NCI-H1417 treated with DMSO at 0.1 percent for 48 hours (cell line): ENCODE measurements at regions not wholly inside any gene's neighbourhood (a gene's known extent, or its start where the extent isn't known, plus 50 kb on each side); places are given as distances from the start of the nearest gene placed in this dataset.
"Not testable (repeated sequence)": the region's sequence is repeated elsewhere in the genome, so short reads cannot be mapped to it uniquely, and the experiment has no call there.

Experiments
- DNase-seq: peaks from one replicate; lab custom pipeline; 2025; lab: John Stamatoyannopoulos, UW

DNA sequence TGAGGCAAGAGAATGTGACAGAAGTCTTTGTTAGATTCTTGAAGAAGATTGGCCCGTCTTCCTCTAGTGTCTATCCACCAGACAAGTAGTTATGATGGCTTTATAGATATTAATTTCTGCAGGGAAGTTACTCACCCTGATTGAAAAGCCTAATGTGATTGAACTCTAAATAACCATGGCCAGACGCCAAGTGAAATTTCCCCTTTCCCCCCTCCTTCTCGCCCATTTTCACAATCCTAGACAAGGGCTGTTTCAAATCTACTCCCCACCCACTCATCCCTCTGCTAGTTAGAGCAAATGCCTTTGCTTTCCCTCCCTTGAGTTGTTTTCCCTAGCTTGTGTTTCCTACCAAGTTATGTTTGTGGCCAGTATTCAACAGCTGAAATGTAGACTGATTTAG, 182.5 kb downstream of the TMEM167A start:
- DNase-seq = no peak

DNA sequence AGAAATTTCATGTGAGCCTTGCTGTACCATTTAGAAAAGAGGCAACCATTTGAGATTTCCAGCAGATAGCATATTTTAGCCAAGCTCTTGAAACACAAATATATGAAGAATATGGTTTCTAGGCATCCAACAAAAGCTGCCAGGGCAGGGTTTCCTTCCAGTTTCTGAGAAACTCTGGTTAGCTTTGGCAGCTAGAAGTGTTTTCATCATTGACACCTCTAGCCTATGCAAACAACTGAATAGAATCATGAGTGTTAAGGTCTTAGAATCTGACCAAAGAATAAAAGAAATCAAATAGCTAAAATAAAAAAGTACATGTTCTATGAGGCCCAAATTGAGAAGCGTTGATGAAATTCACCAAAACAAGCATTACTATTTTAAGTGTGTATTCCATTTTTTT, 188.1 kb downstream of the TMEM167A start:
- no peak for DNase-seq

DNA sequence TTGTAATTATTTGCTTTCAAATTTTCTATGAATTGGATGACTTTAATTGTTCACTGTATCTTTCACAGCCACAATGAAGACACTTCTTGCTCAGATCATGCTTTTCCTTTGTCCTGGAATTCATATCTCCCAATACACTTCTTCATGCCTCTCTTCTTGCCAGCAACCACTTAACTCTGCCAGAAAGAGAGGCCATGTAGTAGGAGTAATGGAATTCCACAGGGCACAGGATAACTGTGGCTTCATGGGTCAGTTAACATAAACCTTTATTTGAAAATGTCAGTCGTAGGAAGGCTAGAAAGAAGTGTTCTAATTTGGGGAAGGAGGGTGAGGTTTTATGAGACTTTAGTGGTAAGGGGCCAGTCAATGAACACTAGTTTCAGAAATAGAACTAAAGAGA, 190.3 kb downstream of the TMEM167A start:
- no peak for DNase-seq

DNA sequence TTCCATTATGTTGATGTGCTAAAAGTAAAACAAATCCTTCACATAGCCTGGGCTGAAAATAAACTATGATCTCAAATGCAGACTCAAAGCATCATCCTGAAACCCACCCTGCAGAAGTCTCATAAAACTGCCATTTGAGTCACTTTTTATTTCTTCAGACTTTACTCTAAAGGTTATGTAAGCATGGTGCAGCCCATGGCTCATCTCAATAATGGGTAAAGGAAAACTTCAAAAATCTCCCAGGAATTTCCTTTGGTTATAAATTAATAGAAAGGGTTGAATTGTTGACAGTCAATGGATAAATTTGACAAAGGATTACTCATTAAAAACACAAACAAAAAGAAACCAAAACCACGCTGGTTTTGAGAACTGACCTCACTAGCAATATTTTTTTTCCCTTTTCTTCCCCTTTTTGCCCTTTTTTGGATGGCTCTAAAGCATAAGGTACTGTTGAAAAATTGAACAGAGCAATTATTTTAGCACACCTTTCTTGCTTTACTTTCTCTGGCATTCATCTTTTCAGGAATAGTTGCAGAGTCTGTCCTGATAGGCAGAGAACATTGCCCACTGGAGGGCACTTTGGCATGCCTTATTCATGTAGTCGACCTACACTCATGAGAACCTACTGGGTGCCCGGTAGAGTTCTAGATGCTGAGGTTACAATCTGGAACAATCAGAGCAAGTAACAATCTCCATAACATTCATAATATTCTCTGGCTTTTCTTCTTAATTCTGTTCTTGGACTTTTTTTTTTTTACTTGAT, 191.4 kb downstream of the TMEM167A start:
- no peak for DNase-seq

DNA sequence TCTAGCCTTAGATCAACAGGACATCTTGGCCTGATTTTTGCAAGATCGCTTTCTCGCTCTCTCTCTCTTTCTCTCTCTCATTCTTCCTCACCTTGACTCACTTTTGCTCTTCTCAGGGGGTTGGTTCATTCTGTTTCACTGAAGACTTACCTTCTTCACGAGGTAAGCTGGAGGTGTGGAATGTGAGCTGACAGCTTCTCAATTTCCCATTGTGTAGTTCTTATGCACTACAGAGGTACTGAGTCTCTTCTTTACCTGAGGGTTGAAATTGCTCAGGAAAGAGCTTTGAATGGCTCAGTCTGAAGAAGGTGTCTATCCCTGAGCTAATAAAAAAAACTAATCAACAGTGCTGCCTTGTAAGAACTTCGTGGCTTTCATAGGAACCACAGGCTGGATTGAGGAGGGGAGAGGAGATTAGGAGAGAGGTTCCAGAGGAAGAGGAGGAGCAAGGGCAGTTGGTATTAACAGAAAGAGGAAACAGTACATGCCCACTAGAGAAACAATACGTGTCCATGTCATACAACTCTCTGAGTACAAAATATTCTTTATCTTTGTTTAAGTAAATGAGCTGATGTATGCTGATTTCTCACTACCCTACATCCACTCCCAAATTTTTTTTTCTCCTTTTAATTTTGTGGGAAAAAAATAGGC, 192.2 kb downstream of the TMEM167A start:
- DNase-seq = no peak

DNA sequence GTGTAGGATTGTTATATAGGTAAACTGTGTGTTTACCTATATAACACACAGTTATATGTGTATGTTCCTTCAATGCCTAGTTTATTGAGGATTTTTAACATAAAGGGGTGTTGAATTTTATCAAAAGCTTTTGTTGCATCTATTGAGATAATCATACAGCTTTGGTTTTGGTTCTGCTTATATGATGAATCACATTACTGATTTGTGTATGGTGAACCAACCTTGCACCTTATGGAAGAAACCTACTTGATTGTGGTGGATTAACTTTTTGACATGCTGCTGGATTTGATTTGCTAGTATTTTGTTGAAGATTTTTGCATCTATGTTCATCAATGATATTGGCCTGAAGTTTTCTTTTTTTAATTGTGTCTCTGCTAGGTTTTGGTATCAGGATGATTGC, 194.9 kb downstream of the TMEM167A start:
- DNase-seq = no peak

DNA sequence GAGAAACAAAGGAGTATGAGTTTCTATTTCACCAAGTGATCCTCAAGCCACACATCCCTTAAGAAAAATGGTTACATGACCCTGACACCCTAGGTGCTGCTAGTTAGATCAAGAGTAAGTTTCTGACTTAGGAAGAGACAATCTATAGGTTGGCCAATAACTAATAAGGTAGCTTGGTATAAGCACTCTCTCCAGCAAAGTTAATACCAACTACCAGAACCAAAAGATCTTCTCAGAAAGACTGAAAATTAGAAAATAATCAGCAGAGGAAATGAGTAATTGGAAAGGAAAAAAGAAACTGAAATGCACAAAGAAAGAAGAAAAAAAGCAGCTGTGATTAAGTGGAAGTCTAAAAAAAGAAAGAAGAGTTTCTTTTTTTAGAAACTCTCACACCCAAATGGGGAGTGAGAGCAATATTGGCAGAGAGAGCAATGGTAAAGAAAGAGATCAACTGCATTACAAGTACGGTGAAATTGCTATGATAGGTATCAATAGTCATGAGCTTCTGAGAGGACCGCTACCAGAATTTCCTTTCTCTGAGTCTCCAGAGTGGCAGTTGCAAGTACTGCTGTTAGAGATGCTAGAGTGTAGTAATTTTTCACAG, 195.5 kb downstream of the TMEM167A start:
- no peak for DNase-seq

DNA sequence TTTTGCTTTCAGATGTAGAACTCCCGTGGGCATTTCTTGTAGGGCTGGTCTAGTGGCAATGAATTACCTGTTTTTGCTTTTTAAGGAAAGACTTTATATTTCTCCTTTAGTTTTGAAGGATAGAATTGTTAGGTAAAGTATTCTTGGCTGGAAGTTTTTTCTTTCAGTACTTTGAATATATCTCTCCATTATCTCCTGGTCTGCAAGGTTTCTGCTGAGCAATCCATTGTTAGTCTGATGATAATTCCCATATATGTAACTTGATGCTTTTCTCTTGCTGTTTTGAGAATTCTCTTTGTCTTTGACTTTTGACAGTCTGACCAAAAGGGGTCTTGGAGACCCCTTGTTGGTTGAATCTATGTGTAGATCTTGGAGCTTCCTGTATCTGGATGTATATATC, 198.1 kb downstream of the TMEM167A start:
- DNase-seq = no peak

DNA sequence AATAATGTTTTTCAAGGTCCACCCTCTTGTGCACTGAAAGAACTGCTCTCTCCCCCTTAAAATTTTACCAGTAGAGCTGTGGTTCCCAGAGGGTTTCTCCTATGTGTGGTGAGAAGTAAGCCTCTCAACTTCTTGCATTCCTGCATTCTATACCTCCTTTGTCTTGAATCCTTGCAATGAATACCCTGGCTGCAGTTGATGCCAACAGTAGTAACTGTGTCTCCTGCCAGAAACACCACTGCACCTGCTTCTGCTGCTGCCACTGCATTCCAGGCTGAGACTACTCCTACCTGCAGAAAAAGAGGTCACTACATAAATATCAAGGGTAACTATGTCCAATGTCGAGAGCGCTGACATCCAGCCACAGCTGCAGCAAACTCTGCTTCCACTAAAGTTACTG, 203.7 kb downstream of the TMEM167A start:
- no peak for DNase-seq

DNA sequence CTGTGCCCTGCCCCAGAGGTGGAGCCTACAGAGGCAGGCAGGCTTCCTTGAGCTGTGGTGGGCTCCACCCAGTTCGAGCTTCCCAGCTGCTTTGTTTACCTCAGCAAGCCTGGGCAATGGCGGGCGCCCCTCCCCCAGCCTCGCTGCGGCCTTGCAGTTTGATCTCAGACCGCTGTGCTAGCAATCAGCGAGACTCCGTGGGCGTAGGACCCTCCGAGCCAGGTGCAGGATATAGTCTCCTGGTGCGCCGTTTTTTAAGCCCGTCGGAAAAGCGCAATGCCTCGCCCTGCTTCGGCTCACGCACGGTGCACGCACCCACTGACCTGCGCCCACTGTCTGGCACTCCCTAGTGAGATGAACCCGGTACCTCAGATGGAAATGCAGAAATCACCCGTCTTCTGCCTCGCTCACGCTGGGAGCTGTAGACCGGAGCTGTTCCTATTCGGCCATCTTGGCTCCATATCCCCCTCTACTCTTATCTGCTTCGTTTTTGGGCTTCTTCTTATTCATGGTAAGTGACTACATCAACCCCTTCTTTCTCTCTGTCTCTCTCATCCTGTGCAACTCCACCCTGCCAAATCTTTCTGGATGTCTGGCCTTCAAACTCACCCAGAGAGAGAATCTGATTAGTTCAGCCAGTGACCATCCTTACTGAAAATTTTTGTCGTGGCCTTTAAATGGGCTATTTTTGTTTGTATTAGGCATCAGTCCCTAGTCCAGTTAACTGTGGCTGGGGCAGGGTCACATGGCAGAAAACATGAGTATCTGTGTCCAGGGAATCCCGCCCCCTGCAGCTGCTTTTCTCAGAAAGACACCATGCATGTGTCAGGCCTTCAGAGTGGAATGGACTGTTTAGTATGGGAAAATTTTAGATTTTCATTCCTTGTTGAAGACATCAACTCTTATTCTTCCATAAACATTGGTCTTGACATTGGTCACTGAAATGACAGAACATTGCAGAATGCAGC, 204.6 kb downstream of the TMEM167A start:
- DNase-seq = not testable (repeated sequence)

DNA sequence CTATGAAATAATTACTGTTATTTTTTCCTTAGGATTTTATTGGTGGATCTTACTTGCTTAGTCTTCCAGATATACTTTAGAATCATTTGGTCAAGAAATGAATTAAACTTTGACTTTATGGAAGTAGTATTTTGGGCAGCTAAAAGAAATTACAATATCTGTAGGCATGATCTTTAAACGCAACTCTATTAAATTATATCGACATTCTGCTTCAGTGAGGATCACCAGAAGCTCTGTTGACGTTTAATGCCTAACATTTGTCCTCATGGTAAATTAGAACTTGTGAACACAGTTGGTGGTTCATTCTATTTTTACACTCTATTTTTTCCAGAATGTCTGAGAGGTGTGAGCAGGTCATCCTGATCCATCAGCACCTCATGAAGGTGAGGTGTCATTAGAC, 211.6 kb downstream of the TMEM167A start:
- no peak for DNase-seq

DNA sequence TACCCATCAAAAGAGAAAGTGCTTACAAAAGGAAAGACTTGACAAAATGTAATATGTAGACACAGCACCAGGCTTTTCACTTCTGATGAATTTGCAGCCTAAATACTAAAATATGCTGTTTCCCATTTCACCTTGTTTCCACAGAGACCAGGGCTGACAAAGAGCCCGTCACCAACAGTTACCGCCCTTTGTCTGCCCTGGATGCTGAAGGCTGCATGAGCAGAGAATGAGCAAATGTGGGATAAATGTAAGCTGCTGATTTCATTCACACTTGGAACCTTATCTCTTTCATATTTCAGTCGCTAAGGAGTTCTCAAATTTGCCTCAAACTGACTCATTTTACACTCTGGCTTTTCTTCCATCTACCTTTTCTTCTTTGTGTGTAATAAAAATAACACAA, 213.9 kb downstream of the TMEM167A start:
- peak; percentile 14 for DNase-seq

DNA sequence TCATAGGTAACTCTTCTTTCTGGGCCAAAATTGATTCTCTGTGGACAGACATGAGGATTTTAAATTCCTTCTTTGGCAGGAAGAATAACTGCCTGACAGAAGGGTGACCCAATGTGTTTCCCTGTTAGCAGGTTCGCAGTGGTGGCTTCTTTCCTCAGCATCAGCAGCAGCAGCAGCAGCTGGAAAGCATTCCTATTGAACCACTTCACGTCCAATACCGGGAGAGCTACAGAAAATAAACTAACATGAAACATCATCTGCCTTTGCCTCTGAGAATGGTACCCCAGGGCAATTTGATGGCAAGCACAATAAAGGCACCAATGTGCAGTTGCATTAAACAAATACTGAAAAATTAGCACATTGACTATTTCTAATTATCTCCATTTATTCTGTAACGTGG, 214.5 kb downstream of the TMEM167A start:
- DNase-seq = peak; percentile 32

DNA sequence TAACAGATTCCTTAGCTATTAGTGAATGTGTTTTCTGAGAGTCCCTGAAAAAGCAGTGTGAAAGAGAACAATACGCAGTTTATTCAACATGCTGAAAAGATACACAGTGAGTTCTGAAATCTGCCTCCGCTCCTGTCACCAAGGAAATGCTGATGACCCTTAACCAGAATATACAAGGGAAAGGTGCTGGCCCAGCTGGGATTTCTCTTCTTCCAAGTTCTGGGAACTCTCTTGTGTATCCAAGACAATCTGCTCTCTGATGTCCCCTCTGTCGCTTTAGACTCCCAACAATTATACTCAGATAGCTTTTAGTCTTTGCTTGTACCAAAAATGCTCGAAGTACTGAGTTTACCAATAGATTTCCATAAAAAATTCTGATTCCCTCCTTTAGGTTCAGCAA, 214.9 kb downstream of the TMEM167A start:
- DNase-seq = no peak

DNA sequence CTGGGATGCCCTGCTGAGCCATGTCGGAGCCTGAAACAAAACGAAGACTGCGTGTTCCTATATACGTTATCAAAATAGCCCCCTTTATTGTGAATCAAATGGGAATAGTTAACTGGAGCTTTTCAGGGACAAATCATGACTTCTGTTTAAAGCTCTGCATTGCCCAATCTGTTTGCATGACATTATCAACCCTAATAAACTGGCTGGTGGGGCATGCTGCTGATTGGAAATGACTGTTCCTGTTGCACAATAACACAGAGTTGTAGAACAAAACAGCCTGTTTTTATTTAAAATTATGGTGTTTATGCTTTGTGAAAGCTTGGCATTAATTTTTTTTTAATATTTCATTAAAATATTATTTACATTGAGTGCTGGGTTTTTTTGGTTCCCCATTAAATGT, 215.5 kb downstream of the TMEM167A start:
- no peak for DNase-seq

DNA sequence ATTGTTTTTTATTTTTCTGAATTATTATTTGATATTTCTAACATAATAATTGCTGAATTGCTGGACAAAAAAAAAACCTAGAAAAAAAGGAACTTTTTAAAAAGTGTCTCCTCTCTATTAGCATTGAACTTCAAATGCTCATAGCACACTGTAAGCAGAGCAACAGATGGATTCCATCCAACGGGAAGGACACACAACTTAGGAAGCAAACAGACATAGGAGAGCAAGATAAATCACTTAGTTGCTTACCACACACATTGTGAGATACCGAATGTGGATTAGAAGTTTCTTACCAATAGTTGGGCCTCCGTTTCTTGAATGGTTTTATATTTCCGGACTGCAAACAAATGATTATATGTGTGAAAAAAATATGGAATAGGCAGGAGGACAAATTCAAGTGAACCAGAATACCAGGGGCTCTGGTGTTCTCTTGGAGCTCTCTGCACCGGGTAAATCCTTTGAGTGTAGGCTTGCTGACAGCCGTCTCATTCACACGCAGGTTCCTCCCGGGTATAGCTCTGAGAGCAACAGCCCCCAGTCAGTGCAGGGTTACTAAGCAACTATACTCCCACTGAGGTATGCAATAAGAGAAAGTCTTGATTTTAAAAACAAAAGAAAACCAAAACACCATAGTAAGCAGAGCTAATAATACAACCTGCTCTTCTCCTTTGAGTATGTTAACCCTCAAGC, 217.6 kb downstream of the TMEM167A start:
- DNase-seq = no peak

DNA sequence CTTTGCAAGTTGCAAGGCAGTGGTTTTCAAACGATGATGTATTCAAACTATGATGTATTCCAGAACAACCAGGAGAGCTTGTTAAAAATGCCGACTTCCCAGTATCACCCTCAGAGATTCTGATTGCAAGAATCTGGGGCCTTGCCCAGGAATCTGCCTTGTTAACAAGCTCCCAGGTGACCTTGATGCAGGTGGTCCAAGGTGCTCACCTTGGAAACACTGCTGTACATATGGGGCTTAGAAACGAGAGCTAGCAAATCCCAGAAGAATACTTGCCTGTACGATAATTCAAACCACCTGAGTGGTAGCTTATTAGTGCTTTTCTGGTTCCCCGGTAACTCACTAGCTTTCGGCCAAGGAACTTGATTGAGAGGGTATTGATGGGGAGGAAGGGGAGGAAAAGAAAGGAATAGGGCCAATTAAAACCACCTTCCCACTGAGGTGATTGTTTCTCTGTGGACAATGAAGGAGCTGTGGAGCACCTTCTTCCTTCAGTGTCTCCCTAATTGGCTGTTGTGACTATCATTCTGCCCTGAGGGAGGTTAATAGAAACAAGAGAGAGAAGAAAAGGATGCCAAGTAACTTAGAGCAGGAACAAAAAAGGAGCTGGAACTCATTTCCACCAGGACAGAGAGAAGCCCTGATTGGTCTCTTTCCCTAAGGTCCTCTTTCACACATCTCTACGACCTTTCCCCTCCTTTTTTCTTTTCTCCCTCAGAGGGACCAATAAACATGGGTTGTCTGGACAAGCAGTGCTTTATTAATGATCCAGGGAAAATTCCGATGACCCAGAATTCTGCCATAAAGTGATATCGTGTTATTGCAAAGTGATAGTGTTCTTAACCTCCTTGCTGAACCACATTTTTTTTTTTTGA, 218.8 kb downstream of the TMEM167A start:
- DNase-seq = no peak

DNA sequence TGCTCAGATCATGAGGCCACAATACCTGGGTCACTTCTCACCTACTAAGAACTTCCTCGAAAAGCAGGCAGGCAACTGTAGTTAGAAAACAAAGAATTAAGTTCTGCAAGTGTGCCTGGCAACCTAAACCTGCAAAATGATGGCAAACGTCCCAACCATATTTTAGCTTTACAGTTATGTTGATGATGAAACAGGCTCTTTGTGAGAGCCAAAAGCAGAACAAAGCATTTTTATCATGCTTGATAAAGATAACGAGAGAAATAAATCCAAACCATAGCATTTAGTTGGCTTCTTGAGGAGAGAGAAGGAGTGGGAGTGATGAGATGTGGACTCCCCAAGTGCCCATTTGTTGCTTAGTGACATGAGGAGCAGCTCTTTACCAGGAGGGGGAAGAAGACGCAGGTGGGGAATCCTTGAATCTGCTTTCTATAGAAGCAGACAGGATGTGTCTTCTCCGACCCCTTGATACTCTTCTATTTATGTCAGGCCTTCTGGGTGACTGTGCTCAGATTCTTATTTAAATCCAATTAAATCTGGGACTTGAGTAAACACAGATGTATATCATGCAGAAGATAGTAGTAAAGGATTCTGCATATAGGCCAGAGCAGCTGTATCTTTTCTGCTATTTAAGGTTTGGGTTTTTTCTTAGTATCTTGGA, 221.2 kb downstream of the TMEM167A start:
- no peak for DNase-seq

DNA sequence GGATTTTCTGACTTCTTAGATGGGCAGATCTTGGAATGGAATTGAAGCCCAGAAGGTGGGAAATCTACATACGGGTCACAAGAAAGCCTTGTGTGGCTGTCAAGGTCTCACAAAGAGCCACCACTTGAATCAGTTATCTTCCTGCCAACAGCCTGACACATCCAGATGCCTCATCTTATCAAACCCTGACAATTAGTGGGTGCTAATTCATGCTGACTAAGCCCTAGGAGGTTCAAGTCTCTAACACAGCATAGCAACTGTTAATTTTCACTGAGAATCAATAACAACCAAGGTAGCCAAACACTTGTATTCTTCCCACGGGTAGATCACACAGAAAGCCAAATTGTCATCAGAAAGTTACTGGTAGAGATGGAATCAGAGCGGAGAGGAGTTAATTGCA, 222.2 kb downstream of the TMEM167A start:
- DNase-seq = no peak

DNA sequence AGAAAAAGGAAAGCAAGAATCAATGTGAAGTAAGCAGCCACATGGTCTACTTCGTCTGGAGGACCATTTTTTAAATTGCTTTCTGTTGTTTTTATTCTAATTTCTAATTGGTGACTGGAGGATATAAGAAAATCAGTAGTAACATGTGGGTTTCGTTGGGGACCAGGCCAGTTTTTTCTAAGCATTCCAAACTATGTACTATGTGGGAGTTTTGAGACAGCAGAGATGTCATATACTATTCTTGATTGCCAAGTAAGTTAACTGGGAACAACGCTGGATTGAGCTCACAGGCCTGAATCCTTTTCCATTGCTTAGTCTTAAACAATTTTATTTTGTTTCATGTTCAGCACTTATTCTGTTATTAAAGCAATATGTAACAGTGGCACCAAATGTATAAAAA, 225.7 kb downstream of the TMEM167A start:
- no peak for DNase-seq
